ENCODE measurements at regions not wholly inside any gene's neighbourhood (a gene's known extent, or its start where the extent isn't known, plus 50 kb on each side); places are given as distances from the start of the nearest gene placed in this dataset.

- Histone ChIP-seq H4K20me1 (replicated peaks; ENCODE audit: insufficient read depth) (peaks cover 6% of the 10 kb centered on the region), H3F3A (replicated peaks; ENCODE audit: low read depth) (no peaks in the 10 kb centered on the region), H3K4me3 (no peak overlapping the region), H2AFZ (no peak overlapping the region), H3K4me1 (ENCODE audit: insufficient read depth) (no peaks in the 10 kb centered on the region), H3K79me2 (replicated peaks; ENCODE audit: insufficient read depth) (no peaks in the 10 kb centered on the region), H3K27ac (ENCODE audit: low read depth) (no peak overlapping the region), H3K27me3 (ENCODE audit: insufficient read depth) (no peaks in the 10 kb centered on the region), H3K9me2 (ENCODE audit: insufficient read depth) (no peaks in the 10 kb centered on the region), H3K36me3 (ENCODE audit: insufficient read depth) (no peaks in the 10 kb centered on the region), H3K4me2 (no peak overlapping the region)
- Mint-ChIP-seq H3K4me1 (peaks cover 23% of the 10 kb centered on the region), H3K9me3 (no peaks in the 10 kb centered on the region; the same call in 2 of the 3 replicates), H3K36me3 (ENCODE audit: low read depth) (no peaks in the 10 kb centered on the region), H3K27ac (no peak overlapping the region; the same call in 1 of the 2 replicates), H3K27me3 (ENCODE audit: insufficient read depth, low read depth, poor library complexity) (peaks cover 15% of the 10 kb centered on the region), H3K4me3 (no peak overlapping the region)
- ATAC-seq, result no peak; the same call in 2 of the 3 replicates
- TF ChIP-seq, protein P1, sequence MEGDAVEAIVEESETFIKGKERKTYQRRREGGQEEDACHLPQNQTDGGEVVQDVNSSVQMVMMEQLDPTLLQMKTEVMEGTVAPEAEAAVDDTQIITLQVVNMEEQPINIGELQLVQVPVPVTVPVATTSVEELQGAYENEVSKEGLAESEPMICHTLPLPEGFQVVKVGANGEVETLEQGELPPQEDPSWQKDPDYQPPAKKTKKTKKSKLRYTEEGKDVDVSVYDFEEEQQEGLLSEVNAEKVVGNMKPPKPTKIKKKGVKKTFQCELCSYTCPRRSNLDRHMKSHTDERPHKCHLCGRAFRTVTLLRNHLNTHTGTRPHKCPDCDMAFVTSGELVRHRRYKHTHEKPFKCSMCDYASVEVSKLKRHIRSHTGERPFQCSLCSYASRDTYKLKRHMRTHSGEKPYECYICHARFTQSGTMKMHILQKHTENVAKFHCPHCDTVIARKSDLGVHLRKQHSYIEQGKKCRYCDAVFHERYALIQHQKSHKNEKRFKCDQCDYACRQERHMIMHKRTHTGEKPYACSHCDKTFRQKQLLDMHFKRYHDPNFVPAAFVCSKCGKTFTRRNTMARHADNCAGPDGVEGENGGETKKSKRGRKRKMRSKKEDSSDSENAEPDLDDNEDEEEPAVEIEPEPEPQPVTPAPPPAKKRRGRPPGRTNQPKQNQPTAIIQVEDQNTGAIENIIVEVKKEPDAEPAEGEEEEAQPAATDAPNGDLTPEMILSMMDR (conservative IDR thresholded peaks at IDR 0.05; ENCODE audit: low read depth in 2 of 2), result no peak
- TF ChIP-seq ZNF462 (CRISPR knock-in tag; IDR thresholded peaks at IDR 0.05), result no peak
- TF ChIP-seq EZH2phosphoT487 (IDR thresholded peaks at IDR 0.05; ENCODE audit: unreplicated experiment), result no peak
- TF ChIP-seq ETS1 (IDR thresholded peaks at IDR 0.05), result no peak
- DNase-seq (ENCODE audit: low spot score), result no peak
Measured at GRCh38 chr11:70557742-70558485, 159.6 kb downstream of the CTTN start.

All from GM23338 (cell line).